ENCODE measurements at regions not wholly inside any gene's neighbourhood (a gene's known extent, or its start where the extent isn't known, plus 50 kb on each side); places are given as distances from the start of the nearest gene placed in this dataset.

GRCh38 chr5:54611290-54611951 lies 93.9 kb downstream of the SNX18 start:
- Histone ChIP-seq H3K27ac (ENCODE audit: low read depth in 2 of 2, low read length in 1 of 2) (no peak overlapping the region), H3K4me3 (ENCODE audit: low read depth in 2 of 2, low read length in 1 of 2) (no peak overlapping the region), H3K4me2 (no peak overlapping the region), H3K9me3 (no peaks in the 10 kb centered on the region), H3K9ac (no peak overlapping the region), H2AFZ (ENCODE audit: low read depth) (no peak overlapping the region), H4K20me1 (ENCODE audit: insufficient read depth) (no peaks in the 10 kb centered on the region), H3F3A (replicated peaks; ENCODE audit: insufficient read depth) (no peaks in the 10 kb centered on the region), H3K36me3 (replicated peaks in 1 of 2; ENCODE audit: control insufficient read depth in 1 of 2, insufficient read depth in 2 of 2, low read length in 1 of 2) (no peaks in the 10 kb centered on the region), H3K27me3 (ENCODE audit: insufficient read depth) (no peaks in the 10 kb centered on the region; the same call in 1 of the 2 replicates), H3K79me2 (ENCODE audit: insufficient read depth) (no peaks in the 10 kb centered on the region), H3K4me1 (ENCODE audit: control insufficient read depth in 1 of 2, insufficient read depth in 2 of 2, low read depth in 1 of 2, low read length in 1 of 2) (no peaks in the 10 kb centered on the region), H3K9me2 (no peaks in the 10 kb centered on the region)
- ChIA-PET POLR2A (no interaction called here), CTCF (no interaction called here)
- TF ChIP-seq NRF1 (IDR thresholded peaks at IDR 0.05; ENCODE audit: low read depth, low read length) (no peak), GABPA (IDR thresholded peaks at IDR 0.05; ENCODE audit: low read depth) (no peak), TAF1 (IDR thresholded peaks at IDR 0.05; ENCODE audit: borderline replicate concordance, low read depth, low read length) (no peak), SMC3 (IDR thresholded peaks at IDR 0.05; ENCODE audit: low read depth, low read length) (no peak), SIN3A (IDR thresholded peaks at IDR 0.05; ENCODE audit: borderline replicate concordance, low read depth, low read length) (no peak), USF1 (IDR thresholded peaks at IDR 0.05; ENCODE audit: borderline replicate concordance, low read depth) (no peak), EP300 (IDR thresholded peaks at IDR 0.05; ENCODE audit: borderline replicate concordance in 1 of 2, low read depth in 1 of 2, low read length in 1 of 2) (no peak), CTCF (IDR thresholded peaks at IDR 0.05) (no peak), RCOR1 (IDR thresholded peaks at IDR 0.05; ENCODE audit: low read length) (no peak), FOSL2 (IDR thresholded peaks at IDR 0.05; ENCODE audit: borderline replicate concordance, low read depth) (no peak), IRF3 (IDR thresholded peaks at IDR 0.05; ENCODE audit: low read depth, low read length) (no peak), ELF1 (IDR thresholded peaks at IDR 0.05) (no peak), FOXM1 (IDR thresholded peaks at IDR 0.05; ENCODE audit: low read depth) (no peak), EZH2phosphoT487 (IDR thresholded peaks at IDR 0.05; ENCODE audit: borderline replicate concordance, low read depth) (no peak), REST (IDR thresholded peaks at IDR 0.05; ENCODE audit: low read depth, low read length) (no peak), TEAD4 (IDR thresholded peaks at IDR 0.05; ENCODE audit: borderline replicate concordance, insufficient read depth) (no peak), TCF12 (IDR thresholded peaks at IDR 0.05) (no peak), RFX5 (IDR thresholded peaks at IDR 0.05; ENCODE audit: low read length) (no peak), MXI1 (IDR thresholded peaks at IDR 0.05; ENCODE audit: low read depth, low read length) (no peak), MAX (IDR thresholded peaks at IDR 0.05; ENCODE audit: low read depth) (no peak)
- WGBS (ENCODE audit: low lambda C conversion rate): 15% methylated on average over 5 of the region's 5 CpGs
- DNase-seq: no peak

All from SK-N-SH (cell line).